SK-N-MC (cell line): ENCODE measurements at regions not wholly inside any gene's neighbourhood (a gene's known extent, or its start where the extent isn't known, plus 50 kb on each side); places are given as distances from the start of the nearest gene placed in this dataset.

Experiments used
- EZH2 ChIP-seq: fragments of 200-600 bp; sonication (generic); IDR thresholded peaks from one replicate; pipeline ENCODE4 v1.6.1; 2017; ENCODE audit warnings: antibody characterized with exemption
- POLR2AphosphoS5 ChIP-seq: IDR thresholded peaks from 2 replicates; pipeline ENCODE4 v1.6.1; 2012; ENCODE audit warnings: mild to moderate bottlenecking, low read depth, low read length, borderline replicate concordance

DNA sequence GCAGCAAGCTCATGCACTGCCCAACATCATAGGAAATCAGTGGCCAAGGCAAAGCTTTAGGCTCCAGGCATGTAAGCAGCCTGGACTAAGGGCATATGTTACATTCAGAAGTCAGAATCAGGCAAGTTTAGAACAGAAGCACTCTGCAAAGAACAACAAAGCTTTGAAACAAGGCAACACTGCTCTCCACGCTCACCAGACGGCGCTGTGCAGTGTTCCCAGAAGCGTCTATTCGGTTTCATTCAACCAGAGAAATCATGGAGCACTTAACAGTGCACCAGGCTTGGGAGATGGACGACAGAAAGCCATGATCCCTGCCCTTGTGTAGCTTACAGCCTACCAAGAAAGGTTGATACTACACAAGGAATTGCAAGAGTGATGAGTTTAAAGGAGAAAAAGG is 555.8 kb downstream of the BUD13 start:
- no peak for TF ChIP-seq EZH2
- TF ChIP-seq POLR2AphosphoS5: no peak
